ENCODE measurements at regions not wholly inside any gene's neighbourhood (a gene's known extent, or its start where the extent isn't known, plus 50 kb on each side); places are given as distances from the start of the nearest gene placed in this dataset.

GRCh38 chr10:58963101-58963534, 213.3 kb upstream of the PHYHIPL start:
- H3K27ac ChIP-seq (ENCODE audit: low read depth, low read length), result no peak overlapping the region
- no peaks in the 10 kb centered on the region for H3K36me3 ChIP-seq (ENCODE audit: control insufficient read depth, insufficient read depth, low read length)
- H3K9ac ChIP-seq (ENCODE audit: low read length), result no peak overlapping the region
- H3K4me1 ChIP-seq (ENCODE audit: control insufficient read depth, insufficient read depth, low read length), result no peaks in the 10 kb centered on the region
- H3K4me3 ChIP-seq (ENCODE audit: low read length), result no peak overlapping the region
- no peaks in the 10 kb centered on the region for H3K27me3 ChIP-seq (ENCODE audit: control insufficient read depth, insufficient read depth, low read length)

- H3K4me1 ChIP-seq (ENCODE audit: control insufficient read depth, insufficient read depth, low read length), result no peaks in the 10 kb centered on the region
- H3K9ac ChIP-seq (ENCODE audit: low read length), result no peak overlapping the region
- no peak overlapping the region for H3K4me3 ChIP-seq (ENCODE audit: low read length)
- H3K36me3 ChIP-seq (ENCODE audit: control insufficient read depth, insufficient read depth, low read length), result no peaks in the 10 kb centered on the region
- H3K27me3 ChIP-seq (ENCODE audit: control insufficient read depth, insufficient read depth, low read length), result no peaks in the 10 kb centered on the region
- H3K27ac ChIP-seq (ENCODE audit: low read depth, low read length), result no peak overlapping the region
Observed at GRCh38 chr10:58963723-58964124, 212.7 kb upstream of the PHYHIPL start.

- no peaks in the 10 kb centered on the region for H3K4me1 ChIP-seq (ENCODE audit: control insufficient read depth, insufficient read depth, low read length)
- no peak overlapping the region for H3K9ac ChIP-seq (ENCODE audit: low read length)
- H3K27ac ChIP-seq (ENCODE audit: low read depth, low read length), result no peak overlapping the region
Observed at GRCh38 chr10:58965855-58966254, 210.6 kb upstream of the PHYHIPL start.

GRCh38 chr10:58967551-58968388, 208.7 kb upstream of the PHYHIPL start:
- no peaks in the 10 kb centered on the region for H3K4me1 ChIP-seq (ENCODE audit: control insufficient read depth, insufficient read depth, low read length)
- H3K4me3 ChIP-seq (ENCODE audit: low read length), result no peak overlapping the region
- no peaks in the 10 kb centered on the region for H3K36me3 ChIP-seq (ENCODE audit: control insufficient read depth, insufficient read depth, low read length)
- H3K27ac ChIP-seq (ENCODE audit: low read depth, low read length), result no peak overlapping the region
- no peaks in the 10 kb centered on the region for H3K27me3 ChIP-seq (ENCODE audit: control insufficient read depth, insufficient read depth, low read length)
- H3K9ac ChIP-seq (ENCODE audit: low read length), result no peak overlapping the region

More at GRCh38 chr10:58965855-58966254, 210.6 kb upstream of the PHYHIPL start:
- H3K4me3 ChIP-seq (ENCODE audit: low read length), result no peak overlapping the region
- no peaks in the 10 kb centered on the region for H3K27me3 ChIP-seq (ENCODE audit: control insufficient read depth, insufficient read depth, low read length)
- no peaks in the 10 kb centered on the region for H3K36me3 ChIP-seq (ENCODE audit: control insufficient read depth, insufficient read depth, low read length)

- no peak overlapping the region for H3K4me3 ChIP-seq (ENCODE audit: low read length)
- no peaks in the 10 kb centered on the region for H3K4me1 ChIP-seq (ENCODE audit: control insufficient read depth, insufficient read depth, low read length)
- H3K36me3 ChIP-seq (ENCODE audit: control insufficient read depth, insufficient read depth, low read length), result no peaks in the 10 kb centered on the region
- no peak overlapping the region for H3K27ac ChIP-seq (ENCODE audit: low read depth, low read length)
- no peaks in the 10 kb centered on the region for H3K27me3 ChIP-seq (ENCODE audit: control insufficient read depth, insufficient read depth, low read length)
- no peak overlapping the region for H3K9ac ChIP-seq (ENCODE audit: low read length)
Observed at GRCh38 chr10:58968389-58968755, 208.1 kb upstream of the PHYHIPL start.

- H3K9ac ChIP-seq (ENCODE audit: low read length), result no peak overlapping the region
- H3K36me3 ChIP-seq (ENCODE audit: control insufficient read depth, insufficient read depth, low read length), result no peaks in the 10 kb centered on the region
- H3K4me3 ChIP-seq (ENCODE audit: low read length), result no peak overlapping the region
- H3K27ac ChIP-seq (ENCODE audit: low read depth, low read length), result no peak overlapping the region
- no peaks in the 10 kb centered on the region for H3K27me3 ChIP-seq (ENCODE audit: control insufficient read depth, insufficient read depth, low read length)
- H3K4me1 ChIP-seq (ENCODE audit: control insufficient read depth, insufficient read depth, low read length), result no peaks in the 10 kb centered on the region
Observed at GRCh38 chr10:58969576-58969975, 206.9 kb upstream of the PHYHIPL start.

- Histone ChIP-seq H3K4me3 (ENCODE audit: low read length) (no peak overlapping the region), H3K27me3 (ENCODE audit: control insufficient read depth, insufficient read depth, low read length) (no peaks in the 10 kb centered on the region), H3K9ac (ENCODE audit: low read length) (no peak overlapping the region), H3K4me1 (ENCODE audit: control insufficient read depth, insufficient read depth, low read length) (no peaks in the 10 kb centered on the region), H3K27ac (ENCODE audit: low read depth, low read length) (no peak overlapping the region), H3K36me3 (ENCODE audit: control insufficient read depth, insufficient read depth, low read length) (no peaks in the 10 kb centered on the region)
Observed at GRCh38 chr10:58970160-58970915, 206.1 kb upstream of the PHYHIPL start.

- H3K27me3 ChIP-seq (ENCODE audit: control insufficient read depth, insufficient read depth, low read length), result no peaks in the 10 kb centered on the region
- H3K9ac ChIP-seq (ENCODE audit: low read length), result no peak overlapping the region
- no peaks in the 10 kb centered on the region for H3K4me1 ChIP-seq (ENCODE audit: control insufficient read depth, insufficient read depth, low read length)
- H3K36me3 ChIP-seq (ENCODE audit: control insufficient read depth, insufficient read depth, low read length), result no peaks in the 10 kb centered on the region
- H3K4me3 ChIP-seq (ENCODE audit: low read length), result no peak overlapping the region
- no peak overlapping the region for H3K27ac ChIP-seq (ENCODE audit: low read depth, low read length)
Observed at GRCh38 chr10:58971211-58971610, 205.2 kb upstream of the PHYHIPL start.

GRCh38 chr10:58971796-58972491, 204.5 kb upstream of the PHYHIPL start:
- H3K9ac ChIP-seq (ENCODE audit: low read length), result no peak overlapping the region
- H3K27ac ChIP-seq (ENCODE audit: low read depth, low read length), result no peak overlapping the region
- H3K27me3 ChIP-seq (ENCODE audit: control insufficient read depth, insufficient read depth, low read length), result no peaks in the 10 kb centered on the region
- H3K4me3 ChIP-seq (ENCODE audit: low read length), result no peak overlapping the region
- no peaks in the 10 kb centered on the region for H3K36me3 ChIP-seq (ENCODE audit: control insufficient read depth, insufficient read depth, low read length)
- no peaks in the 10 kb centered on the region for H3K4me1 ChIP-seq (ENCODE audit: control insufficient read depth, insufficient read depth, low read length)

- Histone ChIP-seq H3K4me1 (ENCODE audit: control insufficient read depth, insufficient read depth, low read length) (no peaks in the 10 kb centered on the region), H3K9ac (ENCODE audit: low read length) (no peak overlapping the region), H3K27me3 (ENCODE audit: control insufficient read depth, insufficient read depth, low read length) (no peaks in the 10 kb centered on the region), H3K36me3 (ENCODE audit: control insufficient read depth, insufficient read depth, low read length) (no peaks in the 10 kb centered on the region), H3K4me3 (ENCODE audit: low read length) (no peak overlapping the region), H3K27ac (ENCODE audit: low read depth, low read length) (no peak overlapping the region)
Observed at GRCh38 chr10:58972576-58973234, 203.7 kb upstream of the PHYHIPL start.

GRCh38 chr10:58973235-58973595, 203.2 kb upstream of the PHYHIPL start:
- no peak overlapping the region for H3K27ac ChIP-seq (ENCODE audit: low read depth, low read length)
- H3K36me3 ChIP-seq (ENCODE audit: control insufficient read depth, insufficient read depth, low read length), result no peaks in the 10 kb centered on the region
- no peaks in the 10 kb centered on the region for H3K4me1 ChIP-seq (ENCODE audit: control insufficient read depth, insufficient read depth, low read length)
- no peak overlapping the region for H3K9ac ChIP-seq (ENCODE audit: low read length)
- H3K27me3 ChIP-seq (ENCODE audit: control insufficient read depth, insufficient read depth, low read length), result no peaks in the 10 kb centered on the region
- no peak overlapping the region for H3K4me3 ChIP-seq (ENCODE audit: low read length)

GRCh38 chr10:58976254-58976653, 200.2 kb upstream of the PHYHIPL start:
- no peak overlapping the region for H3K27ac ChIP-seq (ENCODE audit: low read depth, low read length)
- H3K4me1 ChIP-seq (ENCODE audit: control insufficient read depth, insufficient read depth, low read length), result no peaks in the 10 kb centered on the region
- H3K4me3 ChIP-seq (ENCODE audit: low read length), result no peak overlapping the region
- H3K36me3 ChIP-seq (ENCODE audit: control insufficient read depth, insufficient read depth, low read length), result no peaks in the 10 kb centered on the region
- H3K9ac ChIP-seq (ENCODE audit: low read length), result no peak overlapping the region
- no peaks in the 10 kb centered on the region for H3K27me3 ChIP-seq (ENCODE audit: control insufficient read depth, insufficient read depth, low read length)

All from rectal smooth muscle tissue (tissue), 1 donor.